ENCODE measurements at regions not wholly inside any gene's neighbourhood (a gene's known extent, or its start where the extent isn't known, plus 50 kb on each side); places are given as distances from the start of the nearest gene placed in this dataset.
"Not testable (repeated sequence)": the region's sequence is repeated elsewhere in the genome, so short reads cannot be mapped to it uniquely, and the experiment has no call there.

DNA sequence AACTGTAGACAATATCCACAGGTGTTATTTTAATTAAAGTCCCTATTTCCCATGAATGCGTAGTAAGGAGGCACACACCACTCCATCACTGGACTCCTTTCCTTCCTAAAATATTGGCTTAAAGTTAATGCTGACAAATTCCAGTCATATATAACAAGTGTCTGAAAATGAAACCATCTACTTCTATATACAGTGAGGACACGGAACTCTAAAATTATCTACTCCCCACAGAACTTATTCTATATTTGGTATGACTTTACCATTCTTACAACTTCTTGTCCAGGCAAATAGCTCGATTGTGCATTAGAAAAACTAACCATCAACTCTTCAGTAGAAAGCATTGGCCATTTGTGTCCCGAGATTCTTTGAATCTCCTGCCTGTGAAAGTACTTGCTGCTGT is 1560.2 kb downstream of the EFNB2 start:
- no peak for DNase-seq

DNA sequence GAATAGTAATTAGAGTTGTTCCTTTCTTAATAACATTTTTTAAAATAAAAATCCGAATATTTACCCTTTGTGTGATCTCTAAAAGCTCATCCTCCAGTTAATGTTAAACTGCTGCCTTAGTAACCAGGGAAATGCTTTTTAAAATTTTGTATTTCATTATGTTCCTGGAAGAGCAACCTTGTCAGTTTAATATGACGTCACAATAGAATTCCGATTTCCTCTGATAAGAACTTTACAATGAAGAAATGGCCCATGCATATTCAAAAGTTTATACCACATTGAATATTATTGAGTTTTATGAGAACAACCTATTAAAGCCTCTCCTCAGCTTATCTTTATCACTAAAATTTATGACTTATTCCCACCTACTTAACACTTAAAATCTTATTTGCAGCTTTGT is 1566.6 kb downstream of the EFNB2 start:
- no peak for DNase-seq

DNA sequence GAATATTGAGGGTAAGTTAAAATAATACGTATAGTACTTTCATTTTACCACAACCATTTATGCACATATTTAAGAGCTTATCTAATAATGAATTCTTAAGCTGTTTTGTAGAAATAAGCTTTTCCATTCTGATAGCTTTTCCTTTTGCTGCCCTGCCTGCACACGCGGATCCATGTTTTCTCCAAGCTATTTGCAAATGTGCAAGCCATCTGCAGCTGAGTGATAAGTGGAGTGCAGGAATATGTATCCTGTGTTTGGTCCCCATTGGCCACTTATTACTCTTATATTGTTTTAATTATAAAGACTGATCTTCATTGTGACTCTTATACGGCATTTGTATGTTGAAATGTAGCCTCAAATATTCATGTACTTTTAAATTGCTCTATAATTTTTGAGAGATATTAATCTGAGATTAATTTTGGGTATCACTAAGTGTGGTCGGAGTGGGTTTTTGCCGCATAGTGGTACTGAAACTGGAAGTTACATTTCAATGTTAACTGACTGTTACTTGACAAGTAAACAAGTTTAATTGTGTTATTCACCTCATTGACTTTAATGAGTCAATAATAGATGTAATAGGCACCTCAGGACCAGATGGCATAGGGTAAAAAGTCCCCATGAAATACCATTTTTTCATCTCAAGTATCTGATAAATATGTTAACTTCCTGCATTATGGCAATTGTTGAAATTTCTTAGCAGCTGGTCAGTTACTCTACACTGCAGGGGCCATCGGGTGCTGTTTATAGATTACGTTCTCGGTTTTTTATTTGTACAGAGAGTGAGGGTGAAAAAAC is 1567.4 kb downstream of the EFNB2 start:
- DNase-seq: no peak

DNA sequence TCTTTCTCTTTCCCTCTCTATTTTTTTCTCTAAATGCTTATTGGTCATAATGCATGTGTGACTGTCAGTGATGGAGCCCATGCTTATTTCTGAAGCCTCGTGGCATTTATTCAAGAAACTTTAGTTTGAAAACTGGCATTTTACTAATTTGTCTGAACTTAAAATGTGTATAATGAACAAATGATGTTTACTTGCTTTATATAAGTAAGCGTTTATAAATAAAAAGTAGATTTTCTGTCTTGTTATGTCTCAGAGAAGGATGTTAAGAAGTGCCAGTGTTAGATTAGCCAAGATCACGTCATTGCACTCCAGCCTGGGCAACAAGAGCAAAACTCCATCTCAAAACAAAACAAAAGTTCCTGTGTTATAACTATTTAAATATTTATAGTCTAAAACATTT is 1568.1 kb downstream of the EFNB2 start:
- DNase-seq: no peak

DNA sequence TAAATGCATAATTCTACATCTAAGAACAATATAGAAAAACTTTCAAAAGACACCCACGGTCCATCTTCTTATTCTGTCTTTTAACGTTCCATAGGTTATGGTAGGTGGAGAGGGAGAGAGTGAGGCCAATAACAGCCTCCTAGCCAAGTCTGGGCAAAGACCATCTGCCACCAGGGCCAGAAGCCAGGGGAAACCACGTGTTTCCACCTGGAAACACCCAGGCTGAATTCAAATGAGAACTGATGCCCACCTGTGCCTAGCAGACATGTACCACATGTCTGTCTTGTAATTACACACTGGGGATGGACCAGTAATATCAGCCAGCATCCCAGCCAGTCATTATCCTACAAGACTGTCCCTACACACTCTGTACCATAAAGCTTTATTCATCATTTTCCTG is 1573.1 kb downstream of the EFNB2 start:
- no peak for DNase-seq

DNA sequence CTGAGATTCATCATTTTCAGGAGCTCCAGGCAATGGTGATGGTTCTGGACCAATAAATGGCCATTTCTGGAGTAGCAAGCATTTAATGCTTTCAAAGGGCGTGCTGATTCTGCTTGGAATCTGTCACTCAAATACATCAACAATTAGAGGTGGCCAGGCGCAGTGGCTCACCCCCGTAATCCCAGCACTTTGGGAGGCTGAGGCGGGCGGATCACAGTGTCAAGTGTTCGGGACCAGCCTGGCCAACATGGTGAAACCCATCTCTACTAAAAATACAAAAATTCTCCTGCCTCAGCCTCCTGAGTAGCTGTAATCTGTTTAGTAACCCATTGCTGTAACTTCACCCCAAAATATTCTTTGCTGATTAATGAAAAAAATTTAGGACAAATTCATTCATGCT is 1574.2 kb downstream of the EFNB2 start:
- DNase-seq: no peak

DNA sequence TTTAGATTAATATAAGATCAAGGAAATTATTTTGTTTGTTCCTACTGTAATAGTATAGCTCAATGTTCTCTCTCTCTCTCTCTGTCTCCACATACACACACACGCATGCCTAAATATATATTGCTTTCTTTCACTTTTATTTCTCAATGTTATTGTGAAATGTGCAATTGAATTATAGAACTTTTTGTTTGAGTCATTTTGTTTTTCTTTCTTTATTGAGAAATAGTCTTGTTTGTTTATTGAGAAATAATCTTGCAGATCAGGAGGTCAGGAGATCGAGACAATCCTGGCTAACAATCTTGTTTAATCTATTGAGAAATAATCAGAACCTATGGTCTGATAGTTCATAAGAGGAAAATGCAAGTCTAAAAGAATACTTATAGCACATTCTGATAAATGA is 1581.3 kb downstream of the EFNB2 start:
- DNase-seq: no peak

DNA sequence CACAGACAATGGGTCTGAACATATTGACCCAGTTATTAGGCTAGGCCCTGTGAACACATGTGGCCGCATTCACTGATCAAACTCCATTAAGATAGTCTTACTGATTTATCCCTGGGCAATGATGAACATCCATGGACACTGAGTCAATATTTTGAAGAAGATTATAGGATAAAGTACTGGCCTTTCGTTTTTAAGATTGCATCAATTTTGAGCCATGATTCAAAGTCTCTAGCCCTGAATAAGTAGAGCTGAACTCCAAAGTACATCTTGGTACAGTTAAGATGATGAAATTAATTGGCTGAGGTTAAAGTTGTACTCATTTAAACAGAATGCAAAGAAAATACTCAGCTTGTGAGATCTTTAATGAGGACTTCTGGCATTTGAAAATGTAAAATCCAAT is 1581.9 kb downstream of the EFNB2 start:
- no peak for DNase-seq

DNA sequence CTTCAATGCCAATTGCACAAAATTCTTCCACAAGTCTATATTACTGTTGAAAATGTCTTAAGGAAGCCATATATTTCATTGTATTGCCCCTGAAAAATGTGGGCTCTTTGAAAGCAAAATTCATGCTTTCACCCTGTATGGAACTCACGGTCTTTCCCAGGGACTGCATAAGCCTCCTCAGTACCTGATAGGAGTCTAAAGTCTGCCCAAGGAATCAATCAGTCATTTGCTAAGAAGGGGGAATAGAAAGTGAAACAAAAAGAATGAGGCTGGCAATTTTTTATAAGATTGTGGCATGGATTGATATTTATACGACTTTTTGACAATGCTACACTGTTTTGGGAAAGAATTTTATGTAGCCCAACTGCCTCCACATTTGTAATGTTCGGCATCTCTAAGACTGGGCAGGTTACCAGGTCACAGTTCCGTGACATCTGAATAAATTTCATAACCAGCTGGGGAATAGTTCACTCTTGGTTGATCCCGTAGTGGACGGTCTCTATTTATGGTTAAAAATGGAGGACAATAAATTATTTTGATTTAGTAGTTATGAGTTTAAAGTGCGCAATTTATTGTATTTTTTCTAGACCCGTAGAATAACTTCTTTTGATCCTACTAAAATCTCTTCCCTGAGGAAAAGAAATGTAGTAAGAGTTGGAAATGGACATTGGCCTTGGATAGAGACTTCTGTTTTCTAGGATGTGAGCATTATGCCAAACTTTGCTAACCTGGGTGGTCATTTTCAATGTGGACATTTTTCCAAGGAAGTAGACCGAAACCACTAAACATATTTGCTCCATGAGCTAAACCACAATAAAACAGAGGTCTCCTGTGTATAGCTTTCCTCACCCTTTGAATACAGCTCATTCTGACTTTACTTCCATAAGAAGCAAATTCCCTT is 1585.4 kb downstream of the EFNB2 start:
- no peak for DNase-seq

DNA sequence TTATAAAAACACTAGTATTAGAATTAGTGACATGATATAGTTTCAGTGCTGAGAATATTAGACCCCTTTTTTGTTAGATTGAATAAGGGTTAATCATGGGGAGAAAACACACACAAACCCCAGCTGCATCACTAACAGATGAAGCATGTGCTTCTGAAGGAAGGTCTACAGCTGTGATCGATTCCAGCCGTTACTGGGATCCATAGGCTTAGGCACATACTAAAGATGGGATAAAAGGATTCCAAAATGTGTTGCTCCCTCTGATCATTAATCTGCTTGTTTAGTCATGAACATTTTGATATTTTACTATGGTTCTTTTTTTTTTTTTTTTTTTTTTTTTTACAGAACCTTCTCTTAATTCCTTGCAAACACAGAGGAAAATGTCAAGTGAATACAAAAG is 1591.3 kb downstream of the EFNB2 start:
- no peak for DNase-seq

DNA sequence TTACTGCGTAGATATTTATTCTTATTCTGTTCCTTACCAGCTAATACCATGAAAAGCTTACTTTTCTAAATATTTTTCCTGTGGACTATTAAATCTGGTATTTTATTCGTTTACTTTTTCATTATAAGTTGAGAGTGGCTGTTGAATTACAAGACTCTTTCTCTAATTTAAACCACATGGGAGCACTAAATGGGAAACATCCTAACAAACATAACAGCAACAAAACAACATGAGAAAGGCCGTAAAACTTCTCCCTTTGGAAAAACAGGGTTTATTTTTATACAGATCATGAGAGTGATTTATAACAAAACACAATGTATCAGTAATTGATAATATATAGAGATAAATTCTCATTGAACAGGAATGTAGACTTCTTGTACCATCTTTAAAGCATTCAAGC is 1592.1 kb downstream of the EFNB2 start:
- no peak for DNase-seq

DNA sequence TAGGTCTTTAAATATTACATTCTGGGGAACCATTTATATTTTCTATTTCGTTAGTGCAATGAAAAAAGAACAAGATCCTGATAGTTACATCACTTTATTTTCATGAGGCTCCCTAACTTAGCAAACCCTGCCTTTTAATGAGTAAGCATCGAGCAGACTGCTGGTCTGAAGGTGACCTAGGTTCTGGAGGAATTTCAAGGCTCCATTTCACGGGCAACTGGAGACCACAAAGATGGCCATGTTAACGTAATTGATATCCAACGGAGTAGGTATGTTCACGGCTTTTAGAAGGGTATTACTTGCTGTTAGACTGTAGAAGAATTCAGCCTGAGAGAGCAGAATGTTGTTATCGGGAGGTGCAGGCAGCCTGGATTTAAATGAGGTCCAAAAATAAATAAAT is 1597.6 kb downstream of the EFNB2 start:
- DNase-seq: no peak

DNA sequence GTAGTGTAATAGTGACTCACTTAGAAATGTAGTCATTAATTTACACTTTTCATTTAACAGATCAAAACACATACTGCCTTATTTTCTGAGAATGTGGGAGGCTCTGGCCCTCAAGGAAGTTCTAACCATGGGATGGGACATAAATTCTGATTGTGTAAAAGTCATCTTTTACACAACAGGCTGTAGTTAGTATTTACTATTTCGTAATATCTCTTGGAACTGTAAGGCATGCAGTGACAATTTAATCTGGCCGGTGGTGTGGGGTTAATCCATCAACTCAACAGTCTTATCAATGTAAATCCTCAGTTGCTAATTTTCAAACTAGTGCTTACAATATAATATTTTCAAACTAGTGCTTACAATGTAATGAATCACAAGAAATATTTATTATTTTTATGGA is 1599.2 kb downstream of the EFNB2 start:
- DNase-seq: no peak

DNA sequence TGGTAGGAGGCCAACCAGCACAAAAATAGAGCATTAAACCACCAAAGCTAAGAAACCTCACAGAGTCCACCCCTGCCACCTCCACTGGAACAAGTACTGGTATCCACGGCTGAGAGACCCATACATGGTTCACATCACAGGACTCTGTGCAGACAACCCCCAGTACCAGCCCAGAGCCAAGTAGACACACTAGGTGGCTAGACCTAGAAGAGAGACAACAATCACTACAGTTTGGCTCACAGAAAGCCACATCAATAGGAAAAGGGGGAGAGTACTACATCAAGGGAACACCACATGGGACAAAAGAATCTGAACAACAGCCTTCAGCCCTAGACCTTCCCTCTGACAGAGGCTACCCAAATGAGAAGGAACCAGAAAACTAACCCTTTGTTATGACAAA is 1614.9 kb downstream of the EFNB2 start:
- DNase-seq: not testable (repeated sequence)

DNA sequence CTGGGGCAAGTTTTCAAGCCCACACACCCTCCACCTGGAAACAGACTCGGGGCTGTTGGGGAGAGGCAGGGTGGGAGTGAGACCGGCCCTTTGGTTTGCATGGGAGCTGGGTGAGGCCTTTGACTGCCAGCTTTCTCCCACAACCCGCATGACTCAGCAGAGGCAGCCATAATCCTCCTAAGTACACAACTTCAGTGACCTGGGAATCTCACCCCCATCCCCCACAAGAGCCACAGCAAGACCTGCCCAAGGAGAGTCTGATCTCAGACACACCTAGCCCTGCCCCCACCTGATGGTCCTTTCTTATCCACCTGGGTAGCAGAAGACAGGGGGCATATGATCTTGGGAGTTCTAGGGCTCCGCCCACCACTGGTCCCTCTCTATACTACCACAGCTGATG is 1615.4 kb downstream of the EFNB2 start:
- no peak for DNase-seq

DNA sequence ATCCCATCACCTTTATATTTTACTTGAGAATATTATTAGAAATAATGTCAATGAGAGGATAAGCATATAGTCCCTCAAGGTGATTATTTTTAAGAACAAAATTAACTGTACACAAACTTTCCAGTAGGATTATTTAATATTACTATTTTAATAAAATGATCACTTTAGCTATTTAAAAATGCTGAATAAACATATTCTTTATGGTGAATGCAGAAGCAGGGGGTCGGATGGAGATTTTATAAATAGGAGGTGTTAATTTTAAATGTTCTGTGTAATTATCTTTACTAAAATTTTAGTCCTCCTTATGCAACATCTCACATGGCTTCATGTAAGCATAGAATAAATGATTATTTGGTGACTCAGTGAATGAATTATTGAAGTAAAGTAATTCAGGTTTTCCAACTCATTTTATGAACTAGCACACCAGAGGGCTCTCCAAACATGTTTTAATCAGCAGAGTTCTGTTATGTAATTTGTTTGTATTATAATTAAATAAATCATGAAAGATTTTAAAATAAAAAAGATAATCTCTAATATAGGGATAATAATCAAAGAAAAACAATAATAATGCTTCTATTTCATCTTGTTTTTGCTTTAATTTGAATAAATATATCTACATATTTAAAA is 1635.2 kb downstream of the EFNB2 start:
- DNase-seq: no peak

DNA sequence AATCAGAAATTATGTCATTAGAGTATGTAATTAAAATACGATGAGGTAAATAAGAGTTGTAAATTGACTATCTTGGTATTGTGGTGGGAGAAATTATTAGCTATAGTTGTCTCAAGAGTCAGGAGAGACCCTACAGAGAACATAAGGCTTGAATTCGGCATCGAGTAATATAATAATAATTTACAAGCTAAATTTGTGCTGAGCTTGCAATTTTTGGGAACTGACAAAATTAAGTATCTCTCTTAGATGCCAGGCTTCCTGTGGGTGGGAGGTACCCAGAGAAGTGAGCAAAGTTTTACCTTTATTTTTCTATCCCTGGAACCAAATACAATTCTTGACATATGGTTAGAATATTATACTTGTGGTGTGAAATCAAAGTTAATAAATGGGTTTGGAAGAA is 1637.0 kb downstream of the EFNB2 start:
- no peak for DNase-seq

DNA sequence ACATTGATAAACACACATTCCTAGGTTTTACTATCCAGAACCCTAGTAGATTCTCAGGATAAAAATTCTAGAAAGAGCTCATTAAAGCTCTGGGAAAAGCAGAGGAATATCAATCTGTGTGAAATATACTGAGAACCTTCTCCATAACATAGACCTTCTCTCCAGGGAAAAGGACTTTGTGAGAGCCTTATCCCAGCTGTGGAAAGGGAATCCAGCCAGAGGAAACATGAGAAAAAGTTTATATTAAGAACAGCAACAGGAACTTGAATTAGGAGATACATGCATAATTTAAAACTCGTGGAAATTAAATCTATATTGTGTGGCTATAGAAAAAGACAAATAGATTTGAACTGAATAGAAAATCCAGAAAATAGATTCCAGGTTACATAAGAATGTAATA is 1639.9 kb downstream of the EFNB2 start:
- no peak for DNase-seq

DNA sequence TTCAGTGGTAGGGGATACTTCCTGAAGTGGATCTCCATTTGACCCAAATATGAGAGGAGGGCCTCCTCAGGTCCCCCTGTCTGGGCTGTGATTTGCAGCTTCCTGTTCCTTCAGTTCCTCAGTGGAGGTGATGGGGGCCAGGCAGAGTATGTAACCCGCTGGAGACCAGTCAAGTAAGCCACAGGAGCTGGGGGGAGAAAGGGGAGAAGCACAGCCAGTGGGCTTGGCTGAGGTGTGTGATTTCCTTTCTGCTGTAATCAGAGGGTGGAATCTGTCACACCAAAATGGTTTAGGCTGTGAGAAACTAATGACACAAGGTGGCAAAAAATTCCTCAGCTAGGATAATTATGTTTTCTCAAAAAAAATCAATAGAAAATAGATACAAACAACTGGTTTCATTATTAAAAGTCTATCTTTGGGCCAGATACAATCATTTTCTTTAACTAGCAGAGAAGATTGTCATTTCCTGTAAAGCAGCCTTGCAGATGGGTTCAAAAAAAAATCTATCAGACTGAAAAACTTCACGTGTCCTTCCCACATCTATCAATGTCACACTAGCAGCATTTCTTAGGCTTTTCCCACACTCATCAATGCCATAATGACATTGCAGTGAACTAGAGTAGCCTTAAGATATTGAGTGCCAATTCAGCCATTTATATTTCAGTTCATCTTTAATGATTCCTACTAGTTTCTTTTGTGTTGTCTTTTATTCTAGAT is 1660.3 kb downstream of the EFNB2 start:
- no peak for DNase-seq

DNA sequence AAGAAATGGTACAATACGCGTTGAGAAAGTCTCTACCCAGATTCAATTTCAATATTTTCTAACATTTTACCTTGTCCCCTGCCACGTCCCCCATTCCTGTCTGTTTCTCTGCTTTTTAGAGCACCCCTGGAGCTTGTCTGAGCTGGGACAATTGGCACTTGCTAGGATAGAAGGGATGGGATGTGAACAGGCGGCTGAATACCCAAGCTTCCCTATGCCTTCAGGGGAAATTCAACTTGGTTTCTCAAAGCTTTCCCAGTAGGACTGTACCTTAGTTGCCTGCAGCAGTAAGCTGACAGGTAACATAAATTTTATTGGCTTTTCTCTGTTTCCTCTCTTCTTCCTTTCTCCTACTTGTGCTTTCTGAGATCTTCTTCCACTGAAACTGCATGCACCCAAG is 1663.3 kb downstream of the EFNB2 start:
- no peak for DNase-seq

DNA sequence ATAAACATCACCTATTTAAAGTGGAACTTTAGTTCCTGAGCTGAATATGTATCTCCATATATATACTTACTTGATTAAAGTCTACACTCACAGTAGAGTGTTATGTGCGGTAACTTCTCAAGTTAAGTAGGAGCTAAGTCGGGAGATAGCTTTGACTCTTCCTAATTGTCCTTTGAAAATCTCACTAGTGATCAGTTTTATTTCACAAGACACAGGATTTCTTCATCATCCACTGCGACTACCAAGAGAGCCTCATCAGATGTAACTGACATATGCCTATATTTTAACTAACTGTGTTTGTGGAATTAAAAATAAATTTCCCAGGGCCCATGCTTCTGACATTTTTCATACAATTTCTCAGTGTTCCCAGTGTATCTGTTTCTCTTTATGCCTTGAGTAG is 1664.0 kb downstream of the EFNB2 start:
- no peak for DNase-seq

DNA sequence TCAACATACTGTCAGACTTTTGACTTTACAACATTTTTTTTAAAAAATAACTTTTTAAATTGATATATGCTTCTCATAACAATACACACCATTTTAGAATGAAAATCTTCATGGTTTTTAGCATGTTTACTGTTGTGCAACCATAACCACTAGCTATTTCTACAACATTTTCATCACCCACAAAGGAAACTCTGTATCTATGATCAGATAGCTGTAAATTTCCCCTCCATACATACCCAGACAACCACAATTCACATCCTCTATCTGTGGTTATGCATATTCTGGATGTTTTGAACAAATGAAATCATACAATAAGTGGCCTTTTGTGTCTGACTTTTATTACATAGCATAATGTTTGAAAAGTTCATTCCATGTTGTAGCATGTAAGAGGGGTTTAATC is 1666.0 kb downstream of the EFNB2 start:
- DNase-seq: no peak

DNA sequence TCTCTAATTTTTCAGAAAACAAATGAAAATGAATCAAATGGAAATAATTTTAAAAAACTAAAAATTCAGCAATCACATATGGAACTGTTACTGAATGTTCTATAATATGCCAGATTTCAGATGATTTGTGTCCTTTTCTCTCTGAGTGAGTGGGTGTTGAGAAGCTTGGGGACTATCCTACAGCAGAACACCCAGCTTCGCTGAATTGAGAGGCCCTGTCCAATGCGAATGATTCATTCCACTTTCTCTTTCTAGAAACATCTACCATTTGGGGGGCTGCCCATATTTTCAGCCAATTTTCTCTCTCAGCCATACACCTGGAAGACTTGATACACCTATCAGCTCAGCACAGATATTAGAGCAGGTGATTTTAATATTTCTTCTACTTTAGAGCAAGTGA is 1666.7 kb downstream of the EFNB2 start:
- DNase-seq: no peak
